ENCODE measurements at regions not wholly inside any gene's neighbourhood (a gene's known extent, or its start where the extent isn't known, plus 50 kb on each side); places are given as distances from the start of the nearest gene placed in this dataset.

GRCh38 chr10:53749439-53749838, 976.9 kb upstream of the MBL2 start:
- peaks cover 6% of the 10 kb centered on the region for H3K4me1 Mint-ChIP-seq
- TF ChIP-seq CTCF (conservative IDR thresholded peaks at IDR 0.05) = no peak
- peaks cover 9% of the 10 kb centered on the region for H3K36me3 Mint-ChIP-seq (ENCODE audit: low read depth)
- no peak for DNase-seq (ENCODE audit: low read depth, low spot score)
- peaks cover 15% of the 10 kb centered on the region for H3K9me3 Mint-ChIP-seq
- no peak overlapping the region for H3K27ac Mint-ChIP-seq (ENCODE audit: unreplicated experiment)
- no peak overlapping the region for H3K4me3 Mint-ChIP-seq
- no peaks in the 10 kb centered on the region for H3K27me3 Mint-ChIP-seq (ENCODE audit: low read depth)

- DNase-seq (ENCODE audit: low read depth, low spot score) = no peak
- H3K4me3 Mint-ChIP-seq = no peak overlapping the region
- no peak for TF ChIP-seq CTCF (conservative IDR thresholded peaks at IDR 0.05)
- H3K9me3 Mint-ChIP-seq = peaks cover 15% of the 10 kb centered on the region
- peaks cover 6% of the 10 kb centered on the region for H3K4me1 Mint-ChIP-seq
- no peaks in the 10 kb centered on the region for H3K27me3 Mint-ChIP-seq (ENCODE audit: low read depth)
- no peak overlapping the region for H3K27ac Mint-ChIP-seq (ENCODE audit: unreplicated experiment)
- peaks cover 9% of the 10 kb centered on the region for H3K36me3 Mint-ChIP-seq (ENCODE audit: low read depth)
These were observed 975.7 kb upstream of the MBL2 start for GRCh38 chr10:53748319-53748718.

GRCh38 chr10:53744746-53745145, 972.2 kb upstream of the MBL2 start:
- Mint-ChIP-seq H3K4me1 (peaks cover 6% of the 10 kb centered on the region), H3K4me3 (no peak overlapping the region), H3K27me3 (ENCODE audit: low read depth) (no peaks in the 10 kb centered on the region), H3K27ac (ENCODE audit: unreplicated experiment) (no peak overlapping the region), H3K9me3 (peaks cover 15% of the 10 kb centered on the region), H3K36me3 (ENCODE audit: low read depth) (peaks cover 9% of the 10 kb centered on the region)
- no peak for DNase-seq (ENCODE audit: low read depth, low spot score)
- TF ChIP-seq CTCF (conservative IDR thresholded peaks at IDR 0.05) = no peak

GRCh38 chr10:53744176-53744575, 971.6 kb upstream of the MBL2 start:
- Mint-ChIP-seq H3K27me3 (ENCODE audit: low read depth) (no peaks in the 10 kb centered on the region), H3K4me1 (peaks cover 6% of the 10 kb centered on the region), H3K9me3 (peaks cover 13% of the 10 kb centered on the region), H3K36me3 (ENCODE audit: low read depth) (peaks cover 6% of the 10 kb centered on the region), H3K27ac (ENCODE audit: unreplicated experiment) (no peak overlapping the region), H3K4me3 (no peak overlapping the region)
- no peak for DNase-seq (ENCODE audit: low read depth, low spot score)
- TF ChIP-seq CTCF (conservative IDR thresholded peaks at IDR 0.05) = no peak

GRCh38 chr10:53737132-53737531, 964.5 kb upstream of the MBL2 start:
- Mint-ChIP-seq H3K9me3 (no peaks in the 10 kb centered on the region), H3K36me3 (ENCODE audit: low read depth) (no peaks in the 10 kb centered on the region), H3K27me3 (ENCODE audit: low read depth) (no peaks in the 10 kb centered on the region), H3K4me3 (no peak overlapping the region), H3K27ac (ENCODE audit: unreplicated experiment) (no peak overlapping the region), H3K4me1 (no peaks in the 10 kb centered on the region)
- TF ChIP-seq CTCF (conservative IDR thresholded peaks at IDR 0.05) = no peak
- DNase-seq (ENCODE audit: low read depth, low spot score) = no peak

- H3K27ac Mint-ChIP-seq (ENCODE audit: unreplicated experiment) = no peak overlapping the region
- TF ChIP-seq CTCF (conservative IDR thresholded peaks at IDR 0.05) = no peak
- H3K9me3 Mint-ChIP-seq = no peaks in the 10 kb centered on the region
- no peaks in the 10 kb centered on the region for H3K27me3 Mint-ChIP-seq (ENCODE audit: low read depth)
- DNase-seq (ENCODE audit: low read depth, low spot score) = no peak
- no peaks in the 10 kb centered on the region for H3K4me1 Mint-ChIP-seq
- H3K4me3 Mint-ChIP-seq = no peak overlapping the region
- no peaks in the 10 kb centered on the region for H3K36me3 Mint-ChIP-seq (ENCODE audit: low read depth)
These were observed 954.3 kb upstream of the MBL2 start for GRCh38 chr10:53726921-53727320.

Data from neural crest cell (in vitro differentiated cells).